Stimulated activated naive CD8-positive, alpha-beta T cell treated with anti-CD3 and anti-CD28 coated beads, Interleukin-15, Interleukin-2, amounts not matched to agents 100 ng/mL and 50 ng/mL, for 24 hours (primary cell): ENCODE measurements at regions not wholly inside any gene's neighbourhood (a gene's known extent, or its start where the extent isn't known, plus 50 kb on each side); places are given as distances from the start of the nearest gene placed in this dataset.
"Not testable (repeated sequence)": the region's sequence is repeated elsewhere in the genome, so short reads cannot be mapped to it uniquely, and the experiment has no call there.

Source experiments
- H3K27ac Mint-ChIP-seq: one replicate; pipeline ENCODE4 v1.8.0; 2021; ENCODE audit warnings: mild to moderate bottlenecking, mixed read lengths
- H3K27me3 Mint-ChIP-seq: one replicate; pipeline ENCODE4 v1.8.0; 2021; ENCODE audit warnings: mixed read lengths
- H3K36me3 Mint-ChIP-seq: one replicate; pipeline ENCODE4 v1.8.0; 2021; ENCODE audit warnings: low read depth, mixed read lengths
- H3K4me1 Mint-ChIP-seq: one replicate; pipeline ENCODE4 v1.8.0; 2021; ENCODE audit warnings: low read depth, mixed read lengths
- H3K4me3 Mint-ChIP-seq: one replicate; pipeline ENCODE4 v1.8.0; 2021; ENCODE audit warnings: mild to moderate bottlenecking, mixed read lengths
- H3K9me3 Mint-ChIP-seq: one replicate; pipeline ENCODE4 v1.8.0; 2021; ENCODE audit warnings: mixed read lengths

GRCh38 chr6:140160494-140160893, 786.0 kb upstream of the CITED2 start:
- H3K36me3 Mint-ChIP-seq, result no peaks in the 10 kb centered on the region
- no peak overlapping the region for H3K27ac Mint-ChIP-seq

GRCh38 chr6:140156131-140156530, 781.7 kb upstream of the CITED2 start:
- Mint-ChIP-seq H3K9me3 (no peaks in the 10 kb centered on the region), H3K36me3 (no peaks in the 10 kb centered on the region), H3K4me3 (no peak overlapping the region), H3K27me3 (no peaks in the 10 kb centered on the region), H3K4me1 (no peaks in the 10 kb centered on the region), H3K27ac (no peak overlapping the region)

More at GRCh38 chr6:140160494-140160893, 786.0 kb upstream of the CITED2 start:
- Mint-ChIP-seq H3K9me3 (no peaks in the 10 kb centered on the region), H3K27me3 (no peaks in the 10 kb centered on the region), H3K4me3 (no peak overlapping the region), H3K4me1 (no peaks in the 10 kb centered on the region)

- Mint-ChIP-seq H3K27ac (no peak overlapping the region), H3K27me3 (no peaks in the 10 kb centered on the region), H3K9me3 (no peaks in the 10 kb centered on the region), H3K36me3 (no peaks in the 10 kb centered on the region), H3K4me1 (no peaks in the 10 kb centered on the region), H3K4me3 (no peak overlapping the region)
Observed at GRCh38 chr6:140155451-140156126, 781.1 kb upstream of the CITED2 start.

GRCh38 chr6:140153703-140154102, 779.3 kb upstream of the CITED2 start:
- Mint-ChIP-seq H3K36me3 (no peaks in the 10 kb centered on the region), H3K4me3 (no peak overlapping the region), H3K27ac (no peak overlapping the region), H3K9me3 (no peaks in the 10 kb centered on the region), H3K27me3 (no peaks in the 10 kb centered on the region), H3K4me1 (no peaks in the 10 kb centered on the region)

- H3K27me3 Mint-ChIP-seq, H3K9me3 Mint-ChIP-seq, H3K27ac Mint-ChIP-seq, H3K36me3 Mint-ChIP-seq, H3K4me1 Mint-ChIP-seq, H3K4me3 Mint-ChIP-seq: not testable (repeated sequence)
Observed at GRCh38 chr6:140147825-140148814, 773.7 kb upstream of the CITED2 start.

GRCh38 chr6:140140891-140141290, 766.4 kb upstream of the CITED2 start:
- Mint-ChIP-seq H3K4me1 (no peaks in the 10 kb centered on the region), H3K27me3 (no peaks in the 10 kb centered on the region), H3K9me3 (no peaks in the 10 kb centered on the region), H3K27ac (no peak overlapping the region), H3K4me3 (no peak overlapping the region), H3K36me3 (no peaks in the 10 kb centered on the region)

- H3K4me1 Mint-ChIP-seq, result no peaks in the 10 kb centered on the region
- H3K9me3 Mint-ChIP-seq, result peaks cover 4% of the 10 kb centered on the region
- H3K36me3 Mint-ChIP-seq, result no peaks in the 10 kb centered on the region
- H3K4me3 Mint-ChIP-seq, result no peak overlapping the region
- H3K27me3 Mint-ChIP-seq, result no peaks in the 10 kb centered on the region
- no peak overlapping the region for H3K27ac Mint-ChIP-seq
Observed at GRCh38 chr6:140138311-140139010, 764.0 kb upstream of the CITED2 start.

GRCh38 chr6:140134224-140134623, 759.8 kb upstream of the CITED2 start:
- H3K36me3 Mint-ChIP-seq, result no peaks in the 10 kb centered on the region
- H3K4me1 Mint-ChIP-seq, result no peaks in the 10 kb centered on the region
- no peak overlapping the region for H3K4me3 Mint-ChIP-seq
- no peaks in the 10 kb centered on the region for H3K27me3 Mint-ChIP-seq
- H3K27ac Mint-ChIP-seq, result no peak overlapping the region
- peaks cover 13% of the 10 kb centered on the region for H3K9me3 Mint-ChIP-seq

- H3K4me3 Mint-ChIP-seq, result no peak overlapping the region
- H3K27ac Mint-ChIP-seq, result no peak overlapping the region
- H3K4me1 Mint-ChIP-seq, result no peaks in the 10 kb centered on the region
- no peaks in the 10 kb centered on the region for H3K27me3 Mint-ChIP-seq
- H3K9me3 Mint-ChIP-seq, result peaks cover 28% of the 10 kb centered on the region
- peaks cover 4% of the 10 kb centered on the region for H3K36me3 Mint-ChIP-seq
Observed at GRCh38 chr6:140130074-140130473, 755.6 kb upstream of the CITED2 start.

- H3K27ac Mint-ChIP-seq, result no peak overlapping the region
- H3K36me3 Mint-ChIP-seq, result peaks cover 4% of the 10 kb centered on the region
- no peaks in the 10 kb centered on the region for H3K27me3 Mint-ChIP-seq
- no peaks in the 10 kb centered on the region for H3K4me1 Mint-ChIP-seq
- H3K4me3 Mint-ChIP-seq, result no peak overlapping the region
- H3K9me3 Mint-ChIP-seq, result peaks cover 17% of the 10 kb centered on the region
Observed at GRCh38 chr6:140124498-140124897, 750.0 kb upstream of the CITED2 start.

- H3K4me1 Mint-ChIP-seq, result no peaks in the 10 kb centered on the region
- H3K36me3 Mint-ChIP-seq, result no peaks in the 10 kb centered on the region
- H3K4me3 Mint-ChIP-seq, result no peak overlapping the region
- no peak overlapping the region for H3K27ac Mint-ChIP-seq
- no peaks in the 10 kb centered on the region for H3K9me3 Mint-ChIP-seq
- peaks cover 7% of the 10 kb centered on the region for H3K27me3 Mint-ChIP-seq
Observed at GRCh38 chr6:140108167-140108566, 733.7 kb upstream of the CITED2 start.

GRCh38 chr6:140107216-140107615, 732.8 kb upstream of the CITED2 start:
- no peaks in the 10 kb centered on the region for H3K9me3 Mint-ChIP-seq

GRCh38 chr6:140105857-140106256, 731.4 kb upstream of the CITED2 start:
- no peak overlapping the region for H3K4me3 Mint-ChIP-seq
- H3K27ac Mint-ChIP-seq, result no peak overlapping the region
- peaks cover 6% of the 10 kb centered on the region for H3K27me3 Mint-ChIP-seq
- H3K36me3 Mint-ChIP-seq, result no peaks in the 10 kb centered on the region
- no peaks in the 10 kb centered on the region for H3K4me1 Mint-ChIP-seq
- no peaks in the 10 kb centered on the region for H3K9me3 Mint-ChIP-seq

More at GRCh38 chr6:140107216-140107615, 732.8 kb upstream of the CITED2 start:
- Mint-ChIP-seq H3K27me3 (peaks cover 7% of the 10 kb centered on the region), H3K4me1 (no peaks in the 10 kb centered on the region), H3K36me3 (no peaks in the 10 kb centered on the region), H3K4me3 (no peak overlapping the region), H3K27ac (no peak overlapping the region)

- H3K4me3 Mint-ChIP-seq, result no peak overlapping the region
Observed at GRCh38 chr6:140105241-140105640, 730.8 kb upstream of the CITED2 start.

GRCh38 chr6:140101818-140102217, 727.4 kb upstream of the CITED2 start:
- no peaks in the 10 kb centered on the region for H3K36me3 Mint-ChIP-seq
- H3K27ac Mint-ChIP-seq, result no peak overlapping the region
- H3K4me1 Mint-ChIP-seq, result no peaks in the 10 kb centered on the region
- peaks cover under 1% of the 10 kb centered on the region for H3K27me3 Mint-ChIP-seq
- no peak overlapping the region for H3K4me3 Mint-ChIP-seq
- H3K9me3 Mint-ChIP-seq, result no peaks in the 10 kb centered on the region

More at GRCh38 chr6:140105241-140105640, 730.8 kb upstream of the CITED2 start:
- H3K27me3 Mint-ChIP-seq, result peaks cover 4% of the 10 kb centered on the region
- no peaks in the 10 kb centered on the region for H3K36me3 Mint-ChIP-seq
- no peak overlapping the region for H3K27ac Mint-ChIP-seq
- no peaks in the 10 kb centered on the region for H3K9me3 Mint-ChIP-seq
- no peaks in the 10 kb centered on the region for H3K4me1 Mint-ChIP-seq
